ENCODE measurements at regions not wholly inside any gene's neighbourhood (a gene's known extent, or its start where the extent isn't known, plus 50 kb on each side); places are given as distances from the start of the nearest gene placed in this dataset.

DNA sequence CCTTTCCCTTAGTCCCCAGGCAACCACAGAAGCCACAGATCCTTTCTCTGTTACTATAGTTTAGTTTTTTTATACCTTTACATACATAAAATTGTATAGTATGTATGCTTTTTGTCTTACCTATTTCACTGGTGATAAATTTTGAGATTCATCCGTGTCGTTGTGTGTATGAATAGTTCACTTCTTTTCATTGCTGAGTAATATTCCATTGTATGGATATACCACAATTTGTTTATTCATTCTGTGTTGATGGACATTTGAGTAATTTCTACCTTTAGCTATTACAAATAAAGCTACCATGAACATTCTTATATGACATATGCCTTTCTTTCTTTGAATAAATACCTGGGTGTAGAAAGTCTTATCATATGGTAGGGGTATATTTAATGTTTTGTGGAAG lies 102.8 kb upstream of the CERS6 start:
- H3K4me3 ChIP-seq (ENCODE audit: low read depth in 1 of 5, low read length in 5 of 5): no peak overlapping the region
- no peaks in the 10 kb centered on the region for H3K36me3 ChIP-seq (ENCODE audit: control insufficient read depth in 5 of 5, insufficient read depth in 5 of 5, low read length in 5 of 5)
- H3K27ac ChIP-seq (ENCODE audit: low read depth, low read length): no peak overlapping the region
- no peaks in the 10 kb centered on the region for H3K27me3 ChIP-seq (ENCODE audit: control insufficient read depth in 5 of 5, insufficient read depth in 4 of 5, low read length in 5 of 5)
- no peak overlapping the region for H3K9ac ChIP-seq (ENCODE audit: low read length in 5 of 5)
- peaks cover 0 to 5% (median 3%) of the 10 kb centered on the region in 5 donors for H3K9me3 ChIP-seq (ENCODE audit: control insufficient read depth in 5 of 5, low read length in 5 of 5)
- H3K4me1 ChIP-seq (ENCODE audit: control insufficient read depth in 5 of 5, insufficient read depth in 5 of 5, low read length in 5 of 5): no peaks in the 10 kb centered on the region

DNA sequence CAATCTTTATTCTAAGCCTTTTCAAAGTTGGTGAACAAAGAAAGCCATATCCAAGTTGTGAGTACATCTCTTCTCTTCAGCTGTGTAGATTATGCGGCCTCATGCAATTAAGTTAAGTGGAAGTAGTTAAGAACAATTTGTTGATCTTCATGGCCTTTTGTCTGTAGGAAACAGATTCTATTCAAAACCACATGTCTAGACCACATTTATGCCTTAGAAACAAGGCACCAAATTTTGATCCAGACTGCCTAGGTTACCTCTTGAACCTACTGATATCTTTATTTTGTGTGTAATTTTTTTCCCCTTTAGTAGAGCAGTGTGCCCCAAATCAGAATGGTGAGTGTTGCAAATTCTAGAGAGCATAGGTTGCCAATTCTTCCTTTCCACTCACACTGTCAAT lies 101.6 kb upstream of the CERS6 start:
- no peaks in the 10 kb centered on the region for H3K27me3 ChIP-seq (ENCODE audit: control insufficient read depth in 5 of 5, insufficient read depth in 4 of 5, low read length in 5 of 5)
- H3K27ac ChIP-seq (ENCODE audit: low read depth, low read length): no peak overlapping the region
- no peak overlapping the region for H3K4me3 ChIP-seq (ENCODE audit: low read depth in 1 of 5, low read length in 5 of 5)
- H3K4me1 ChIP-seq (ENCODE audit: control insufficient read depth in 5 of 5, insufficient read depth in 5 of 5, low read length in 5 of 5): no peaks in the 10 kb centered on the region
- H3K9ac ChIP-seq (ENCODE audit: low read length in 5 of 5): no peak overlapping the region
- H3K9me3 ChIP-seq (ENCODE audit: control insufficient read depth in 5 of 5, low read length in 5 of 5): peaks cover 0 to 5% (median 3%) of the 10 kb centered on the region in 5 donors
- no peaks in the 10 kb centered on the region for H3K36me3 ChIP-seq (ENCODE audit: control insufficient read depth in 5 of 5, insufficient read depth in 5 of 5, low read length in 5 of 5)

DNA sequence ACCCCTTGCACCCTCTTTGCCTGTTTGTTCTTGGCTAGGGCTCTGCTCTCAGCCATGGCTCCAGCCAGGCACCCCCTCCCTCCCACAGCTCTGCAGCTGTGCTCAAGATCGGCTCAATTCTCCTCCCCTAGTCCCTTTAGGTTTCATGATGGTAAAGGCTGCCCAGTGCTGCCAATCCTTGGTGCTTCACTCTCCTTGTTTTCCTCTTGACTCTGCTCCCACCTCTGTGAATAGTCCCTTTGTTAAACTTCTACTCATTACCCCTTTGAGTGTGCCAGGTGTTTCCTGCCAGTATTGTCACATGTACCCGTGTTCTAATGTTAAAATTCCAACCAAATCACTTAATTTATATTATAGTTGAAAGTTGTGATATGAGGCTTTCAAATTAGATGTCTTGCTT lies 101.0 kb upstream of the CERS6 start:
- Histone ChIP-seq H3K36me3 (ENCODE audit: control insufficient read depth in 5 of 5, insufficient read depth in 5 of 5, low read length in 5 of 5) (no peaks in the 10 kb centered on the region), H3K4me1 (ENCODE audit: control insufficient read depth in 5 of 5, insufficient read depth in 5 of 5, low read length in 5 of 5) (no peaks in the 10 kb centered on the region), H3K27me3 (ENCODE audit: control insufficient read depth in 5 of 5, insufficient read depth in 4 of 5, low read length in 5 of 5) (no peaks in the 10 kb centered on the region), H3K4me3 (ENCODE audit: low read depth in 1 of 5, low read length in 5 of 5) (no peak overlapping the region), H3K27ac (ENCODE audit: low read depth, low read length) (no peak overlapping the region), H3K9ac (ENCODE audit: low read length in 5 of 5) (no peak overlapping the region), H3K9me3 (ENCODE audit: control insufficient read depth in 5 of 5, low read length in 5 of 5) (peaks cover 0 to 5% (median 3%) of the 10 kb centered on the region in 5 donors)

DNA sequence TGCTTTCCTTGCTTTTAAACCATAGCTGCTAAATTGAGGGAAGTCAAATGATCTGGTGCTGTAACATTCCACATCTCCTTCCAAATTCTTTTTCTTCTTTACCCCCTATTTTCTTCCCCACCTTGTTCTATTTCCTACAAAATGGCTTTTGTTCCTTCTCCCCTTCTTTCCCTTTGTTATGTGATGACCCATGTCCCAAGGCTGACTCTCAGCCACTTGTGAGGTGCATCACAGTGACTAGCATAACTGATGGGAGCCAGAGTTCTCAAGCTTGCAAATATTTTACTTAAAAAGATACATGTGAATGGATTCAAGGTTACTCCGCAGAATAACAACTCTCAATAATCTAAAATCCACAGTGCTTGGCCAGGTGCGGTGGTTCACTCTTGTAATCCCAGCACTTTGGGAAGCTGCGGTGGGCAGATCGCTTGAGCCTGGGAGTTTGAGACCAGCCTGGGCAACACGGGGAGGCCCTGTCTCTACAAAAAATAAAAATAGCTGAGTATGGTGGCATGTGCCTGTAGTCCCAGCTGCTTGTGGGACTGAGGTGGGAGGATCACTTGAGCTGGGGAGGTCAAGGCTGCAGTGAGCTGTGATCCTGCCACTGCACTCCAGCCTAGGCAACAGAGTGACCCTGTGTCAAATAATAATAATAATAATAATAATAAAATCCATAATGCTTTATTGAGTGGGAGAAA lies 100.1 kb upstream of the CERS6 start:
- Histone ChIP-seq H3K36me3 (ENCODE audit: control insufficient read depth in 5 of 5, insufficient read depth in 5 of 5, low read length in 5 of 5) (no peaks in the 10 kb centered on the region), H3K9me3 (ENCODE audit: control insufficient read depth in 5 of 5, low read length in 5 of 5) (peaks cover 0 to 5% (median 3%) of the 10 kb centered on the region in 5 donors), H3K4me3 (ENCODE audit: low read depth in 1 of 5, low read length in 5 of 5) (no peak overlapping the region), H3K9ac (ENCODE audit: low read length in 5 of 5) (no peak overlapping the region), H3K4me1 (ENCODE audit: control insufficient read depth in 5 of 5, insufficient read depth in 5 of 5, low read length in 5 of 5) (no peaks in the 10 kb centered on the region), H3K27ac (ENCODE audit: low read depth, low read length) (no peak overlapping the region), H3K27me3 (ENCODE audit: control insufficient read depth in 5 of 5, insufficient read depth in 4 of 5, low read length in 5 of 5) (no peaks in the 10 kb centered on the region)

DNA sequence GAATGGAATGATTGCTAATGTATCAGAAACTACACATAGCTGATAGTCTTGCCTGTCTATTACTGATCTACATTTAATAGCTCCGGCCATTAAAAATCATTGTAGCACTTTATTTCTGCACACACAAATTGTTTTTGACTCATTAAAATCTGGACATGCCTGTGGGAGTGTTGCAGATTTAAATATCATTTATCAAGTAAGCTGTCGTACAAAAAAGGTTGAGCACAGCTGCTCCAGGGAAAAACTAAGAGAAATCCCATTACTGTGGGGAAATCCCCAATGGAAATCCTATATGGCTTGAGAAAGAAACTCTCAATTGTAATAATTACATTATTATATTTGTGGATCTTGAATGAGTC lies 99.6 kb upstream of the CERS6 start:
- Histone ChIP-seq H3K36me3 (ENCODE audit: control insufficient read depth in 5 of 5, insufficient read depth in 5 of 5, low read length in 5 of 5) (no peaks in the 10 kb centered on the region), H3K9me3 (ENCODE audit: control insufficient read depth in 5 of 5, low read length in 5 of 5) (peaks cover 0 to 5% (median 3%) of the 10 kb centered on the region in 5 donors), H3K27me3 (ENCODE audit: control insufficient read depth in 5 of 5, insufficient read depth in 4 of 5, low read length in 5 of 5) (no peaks in the 10 kb centered on the region), H3K4me1 (ENCODE audit: control insufficient read depth in 5 of 5, insufficient read depth in 5 of 5, low read length in 5 of 5) (no peaks in the 10 kb centered on the region), H3K27ac (ENCODE audit: low read depth, low read length) (no peak overlapping the region), H3K4me3 (ENCODE audit: low read depth in 1 of 5, low read length in 5 of 5) (no peak overlapping the region), H3K9ac (ENCODE audit: low read length in 5 of 5) (no peak overlapping the region)

DNA sequence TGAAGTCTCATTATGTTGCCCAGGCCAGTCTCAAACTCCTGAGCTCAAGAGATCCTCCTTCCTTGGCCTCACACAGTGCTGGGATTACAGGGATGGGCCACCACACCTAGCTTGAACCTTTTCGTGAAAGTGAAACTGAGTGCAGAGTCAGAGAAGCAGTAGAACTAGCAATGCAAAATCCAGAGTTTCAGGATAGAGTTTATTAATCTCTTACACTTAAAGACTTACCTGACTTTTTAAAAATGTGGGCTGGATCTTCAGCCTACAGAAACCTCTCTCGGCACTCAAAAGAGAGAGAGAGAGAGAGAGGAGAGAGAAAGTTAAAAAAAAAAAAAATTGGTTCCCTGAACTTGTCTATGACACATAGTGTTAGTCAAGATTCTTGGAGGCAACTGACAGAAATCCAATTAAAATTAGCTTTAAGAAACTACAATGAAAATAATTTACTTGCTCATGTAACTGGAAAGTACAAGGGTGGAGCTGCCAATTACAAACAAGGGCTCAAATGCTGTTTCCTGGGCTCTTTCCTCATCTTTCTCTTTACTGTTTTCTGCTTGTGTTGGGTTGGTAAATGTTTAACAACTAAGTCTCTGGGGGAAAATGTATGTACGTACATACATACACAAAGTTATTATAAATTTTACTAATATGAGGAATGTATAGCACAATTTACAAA lies 98.1 kb upstream of the CERS6 start:
- no peaks in the 10 kb centered on the region for H3K4me1 ChIP-seq (ENCODE audit: control insufficient read depth in 5 of 5, insufficient read depth in 5 of 5, low read length in 5 of 5)
- H3K9me3 ChIP-seq (ENCODE audit: control insufficient read depth in 5 of 5, low read length in 5 of 5): peaks cover 0 to 4% (median 3%) of the 10 kb centered on the region in 5 donors
- H3K9ac ChIP-seq (ENCODE audit: low read length in 5 of 5): no peak overlapping the region
- H3K4me3 ChIP-seq (ENCODE audit: low read depth in 1 of 5, low read length in 5 of 5): no peak overlapping the region
- no peaks in the 10 kb centered on the region for H3K27me3 ChIP-seq (ENCODE audit: control insufficient read depth in 5 of 5, insufficient read depth in 4 of 5, low read length in 5 of 5)
- H3K27ac ChIP-seq (ENCODE audit: low read depth, low read length): no peak overlapping the region
- no peaks in the 10 kb centered on the region for H3K36me3 ChIP-seq (ENCODE audit: control insufficient read depth in 5 of 5, insufficient read depth in 5 of 5, low read length in 5 of 5)

DNA sequence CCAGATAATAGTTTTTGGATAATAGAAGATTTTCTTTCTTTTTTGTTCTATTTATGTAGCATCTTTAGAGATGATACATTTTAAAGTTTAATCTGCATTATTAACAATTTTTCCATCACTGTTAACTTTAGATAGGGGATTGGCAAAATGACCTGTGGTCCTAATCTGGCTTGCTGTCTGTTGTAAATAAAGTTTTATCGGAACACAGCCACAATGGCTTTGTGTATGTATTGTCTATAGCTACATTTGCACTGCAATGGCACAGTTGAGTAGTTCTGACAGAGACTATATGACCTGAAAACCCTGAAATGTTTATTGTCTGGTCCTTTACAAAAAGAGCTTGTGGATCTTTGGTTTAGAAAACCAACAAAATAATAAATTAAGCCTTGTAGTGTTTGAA lies 97.0 kb upstream of the CERS6 start:
- H3K27me3 ChIP-seq (ENCODE audit: control insufficient read depth in 5 of 5, insufficient read depth in 4 of 5, low read length in 5 of 5): no peaks in the 10 kb centered on the region
- no peak overlapping the region for H3K9ac ChIP-seq (ENCODE audit: low read length in 5 of 5)
- no peak overlapping the region for H3K4me3 ChIP-seq (ENCODE audit: low read depth in 1 of 5, low read length in 5 of 5)
- no peak overlapping the region for H3K27ac ChIP-seq (ENCODE audit: low read depth, low read length)
- no peaks in the 10 kb centered on the region for H3K4me1 ChIP-seq (ENCODE audit: control insufficient read depth in 5 of 5, insufficient read depth in 5 of 5, low read length in 5 of 5)
- no peaks in the 10 kb centered on the region for H3K36me3 ChIP-seq (ENCODE audit: control insufficient read depth in 5 of 5, insufficient read depth in 5 of 5, low read length in 5 of 5)
- H3K9me3 ChIP-seq (ENCODE audit: control insufficient read depth in 5 of 5, low read length in 5 of 5): no peaks in the 10 kb centered on the region

DNA sequence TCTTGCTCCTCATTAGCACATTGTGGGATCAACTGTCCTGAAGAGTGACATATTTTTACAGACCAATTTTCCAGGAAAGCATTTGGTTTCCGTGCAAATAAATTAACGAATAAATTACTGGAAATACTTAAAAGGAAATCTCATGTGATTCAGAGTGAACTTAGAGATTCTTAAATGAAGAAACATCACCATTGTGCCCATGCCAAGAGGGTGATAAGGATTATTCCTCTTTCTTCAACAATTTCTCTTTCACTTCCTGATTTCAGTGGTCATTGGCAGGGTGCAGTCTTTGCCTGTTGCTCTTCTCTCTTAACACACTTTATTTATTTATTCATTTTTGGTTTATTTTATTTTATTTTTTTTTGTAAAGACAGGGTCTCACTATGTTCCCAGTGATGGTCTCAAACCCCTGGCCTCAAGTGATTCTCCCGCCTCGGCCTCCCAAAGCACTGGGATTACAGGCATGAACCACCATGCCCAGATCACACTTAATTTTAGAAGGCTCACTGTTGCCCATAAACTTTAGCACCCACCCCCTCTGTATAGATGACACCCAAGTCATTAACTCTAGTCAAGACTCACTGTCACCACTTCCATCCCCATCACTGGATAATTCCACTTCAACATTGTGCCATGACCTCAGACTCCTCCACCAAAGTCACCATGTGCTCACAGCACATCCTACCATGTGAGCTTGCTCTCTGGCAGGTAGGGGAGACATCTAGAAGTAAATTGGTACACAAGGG lies 92.6 kb upstream of the CERS6 start:
- H3K27me3 ChIP-seq (ENCODE audit: control insufficient read depth in 5 of 5, insufficient read depth in 4 of 5, low read length in 5 of 5): no peaks in the 10 kb centered on the region
- H3K9me3 ChIP-seq (ENCODE audit: control insufficient read depth in 5 of 5, low read length in 5 of 5): no peaks in the 10 kb centered on the region
- no peaks in the 10 kb centered on the region for H3K36me3 ChIP-seq (ENCODE audit: control insufficient read depth in 5 of 5, insufficient read depth in 5 of 5, low read length in 5 of 5)
- H3K9ac ChIP-seq (ENCODE audit: low read length in 5 of 5): no peak overlapping the region
- no peaks in the 10 kb centered on the region for H3K4me1 ChIP-seq (ENCODE audit: control insufficient read depth in 5 of 5, insufficient read depth in 5 of 5, low read length in 5 of 5)
- H3K27ac ChIP-seq (ENCODE audit: low read depth, low read length): no peak overlapping the region
- no peak overlapping the region for H3K4me3 ChIP-seq (ENCODE audit: low read depth in 1 of 5, low read length in 5 of 5)

DNA sequence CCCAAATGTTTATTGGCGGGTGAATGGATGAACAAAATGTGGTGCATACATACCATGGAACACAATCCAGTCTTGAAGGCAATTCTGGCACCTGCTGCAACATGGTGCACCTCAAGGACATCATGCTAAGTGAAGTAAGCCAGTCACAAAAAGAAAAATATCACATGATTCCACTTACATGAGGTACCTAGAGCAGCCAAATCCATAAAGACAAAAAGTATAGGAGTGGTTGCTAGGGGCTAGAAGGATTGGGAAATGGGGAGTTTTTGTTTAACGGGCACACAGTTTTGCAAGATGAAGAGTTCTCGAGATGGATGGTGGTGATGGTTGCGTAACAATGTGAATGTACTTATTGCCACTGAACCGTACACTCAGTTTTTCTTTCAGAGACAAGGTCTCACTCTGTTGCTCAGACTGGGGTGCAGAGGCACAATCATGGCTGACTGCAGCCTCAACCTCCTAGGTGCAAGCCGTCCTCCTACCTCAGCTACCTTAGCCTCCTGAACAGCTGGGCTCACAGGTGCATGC lies 90.9 kb upstream of the CERS6 start:
- Histone ChIP-seq H3K9ac (ENCODE audit: low read length in 5 of 5) (no peak overlapping the region), H3K36me3 (ENCODE audit: control insufficient read depth in 5 of 5, insufficient read depth in 5 of 5, low read length in 5 of 5) (no peaks in the 10 kb centered on the region), H3K4me1 (ENCODE audit: control insufficient read depth in 5 of 5, insufficient read depth in 5 of 5, low read length in 5 of 5) (no peaks in the 10 kb centered on the region), H3K4me3 (ENCODE audit: low read depth in 1 of 5, low read length in 5 of 5) (no peak overlapping the region), H3K9me3 (ENCODE audit: control insufficient read depth in 5 of 5, low read length in 5 of 5) (no peaks in the 10 kb centered on the region), H3K27me3 (ENCODE audit: control insufficient read depth in 5 of 5, insufficient read depth in 4 of 5, low read length in 5 of 5) (no peaks in the 10 kb centered on the region), H3K27ac (ENCODE audit: low read depth, low read length) (no peak overlapping the region)

DNA sequence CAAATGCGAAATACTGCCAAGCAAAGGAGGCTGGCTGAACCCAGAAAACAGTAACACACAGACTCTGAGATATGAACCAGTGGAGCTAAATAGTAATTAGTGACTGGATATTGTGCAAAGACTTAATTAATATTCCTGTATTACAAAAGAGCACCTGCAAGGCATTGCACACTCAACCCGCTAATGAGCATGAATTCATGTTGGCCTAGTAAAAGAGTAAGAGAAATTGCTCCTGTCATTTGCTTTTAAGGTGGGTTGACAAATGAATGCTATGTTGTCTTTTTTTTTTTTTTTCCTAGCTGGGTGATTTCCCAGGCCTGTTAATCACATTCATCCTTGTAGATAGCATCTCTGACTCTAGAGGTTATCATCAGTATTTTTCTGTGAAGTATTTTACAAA lies 87.0 kb upstream of the CERS6 start:
- H3K4me1 ChIP-seq (ENCODE audit: control insufficient read depth in 5 of 5, insufficient read depth in 5 of 5, low read length in 5 of 5): no peaks in the 10 kb centered on the region
- H3K27me3 ChIP-seq (ENCODE audit: control insufficient read depth in 5 of 5, insufficient read depth in 4 of 5, low read length in 5 of 5): no peaks in the 10 kb centered on the region
- no peak overlapping the region for H3K4me3 ChIP-seq (ENCODE audit: low read depth in 1 of 5, low read length in 5 of 5)
- H3K9ac ChIP-seq (ENCODE audit: low read length in 5 of 5): no peak overlapping the region
- H3K36me3 ChIP-seq (ENCODE audit: control insufficient read depth in 5 of 5, insufficient read depth in 5 of 5, low read length in 5 of 5): no peaks in the 10 kb centered on the region
- H3K9me3 ChIP-seq (ENCODE audit: control insufficient read depth in 5 of 5, low read length in 5 of 5): no peaks in the 10 kb centered on the region
- H3K27ac ChIP-seq (ENCODE audit: low read depth, low read length): no peak overlapping the region
